ENCODE measurements at regions not wholly inside any gene's neighbourhood (a gene's known extent, or its start where the extent isn't known, plus 50 kb on each side); places are given as distances from the start of the nearest gene placed in this dataset.

GRCh38 chr10:4217187-4217586 lies 432.2 kb upstream of the KLF6 start:
- H3K27me3 Mint-ChIP-seq (ENCODE audit: unreplicated experiment): no peaks in the 10 kb centered on the region
- DNase-seq: no peak
- no peaks in the 10 kb centered on the region for H3K9me3 Mint-ChIP-seq (ENCODE audit: low read depth, unreplicated experiment)
- CTCF ChIA-PET: no interaction called here
- TF ChIP-seq CTCF (IDR thresholded peaks at IDR 0.05; ENCODE audit: unreplicated experiment): no peak
- intact Hi-C loops (cut with micrococcal nuclease; ENCODE audit: unreplicated experiment): no loop called here
- no peaks in the 10 kb centered on the region for H3K36me3 Mint-ChIP-seq (ENCODE audit: insufficient read depth, unreplicated experiment)
- no peak overlapping the region for H3K27ac Mint-ChIP-seq (ENCODE audit: unreplicated experiment)
- no peaks in the 10 kb centered on the region for H3K4me1 Mint-ChIP-seq (ENCODE audit: low read depth, unreplicated experiment)
- no TSS peak for BruUV-seq (replicated peaks)
- H3K4me3 Mint-ChIP-seq (ENCODE audit: low read depth, unreplicated experiment): no peak overlapping the region

- H3K4me3 Mint-ChIP-seq (ENCODE audit: low read depth, unreplicated experiment): no peak overlapping the region
- H3K27me3 Mint-ChIP-seq (ENCODE audit: unreplicated experiment): no peaks in the 10 kb centered on the region
- no peak overlapping the region for H3K27ac Mint-ChIP-seq (ENCODE audit: unreplicated experiment)
- H3K4me1 Mint-ChIP-seq (ENCODE audit: low read depth, unreplicated experiment): no peaks in the 10 kb centered on the region
- no peak for TF ChIP-seq CTCF (IDR thresholded peaks at IDR 0.05; ENCODE audit: unreplicated experiment)
- no peaks in the 10 kb centered on the region for H3K36me3 Mint-ChIP-seq (ENCODE audit: insufficient read depth, unreplicated experiment)
- CTCF ChIA-PET: no interaction called here
- intact Hi-C loops (cut with micrococcal nuclease; ENCODE audit: unreplicated experiment): no loop called here
- BruUV-seq (replicated peaks): no TSS peak
- DNase-seq: no peak
- H3K9me3 Mint-ChIP-seq (ENCODE audit: low read depth, unreplicated experiment): no peaks in the 10 kb centered on the region
Measured at GRCh38 chr10:4216726-4217125, 431.7 kb upstream of the KLF6 start.

- no peak for TF ChIP-seq CTCF (IDR thresholded peaks at IDR 0.05; ENCODE audit: unreplicated experiment)
- H3K9me3 Mint-ChIP-seq (ENCODE audit: low read depth, unreplicated experiment): no peaks in the 10 kb centered on the region
- intact Hi-C loops (cut with micrococcal nuclease; ENCODE audit: unreplicated experiment): no loop called here
- BruUV-seq (replicated peaks): no TSS peak
- H3K27ac Mint-ChIP-seq (ENCODE audit: unreplicated experiment): no peak overlapping the region
- H3K4me3 Mint-ChIP-seq (ENCODE audit: low read depth, unreplicated experiment): no peak overlapping the region
- H3K27me3 Mint-ChIP-seq (ENCODE audit: unreplicated experiment): no peaks in the 10 kb centered on the region
- CTCF ChIA-PET: no interaction called here
- no peak for DNase-seq
- no peaks in the 10 kb centered on the region for H3K36me3 Mint-ChIP-seq (ENCODE audit: insufficient read depth, unreplicated experiment)
- H3K4me1 Mint-ChIP-seq (ENCODE audit: low read depth, unreplicated experiment): no peaks in the 10 kb centered on the region
Measured at GRCh38 chr10:4215963-4216575, 431.1 kb upstream of the KLF6 start.

GRCh38 chr10:4215485-4215884 lies 430.5 kb upstream of the KLF6 start:
- Mint-ChIP-seq H3K4me1 (ENCODE audit: low read depth, unreplicated experiment) (no peaks in the 10 kb centered on the region), H3K4me3 (ENCODE audit: low read depth, unreplicated experiment) (no peak overlapping the region), H3K9me3 (ENCODE audit: low read depth, unreplicated experiment) (no peaks in the 10 kb centered on the region), H3K27ac (ENCODE audit: unreplicated experiment) (no peak overlapping the region), H3K36me3 (ENCODE audit: insufficient read depth, unreplicated experiment) (no peaks in the 10 kb centered on the region), H3K27me3 (ENCODE audit: unreplicated experiment) (no peaks in the 10 kb centered on the region)
- CTCF ChIA-PET: no interaction called here
- intact Hi-C loops (cut with micrococcal nuclease; ENCODE audit: unreplicated experiment): no loop called here
- DNase-seq: no peak
- TF ChIP-seq CTCF (IDR thresholded peaks at IDR 0.05; ENCODE audit: unreplicated experiment): no peak
- BruUV-seq (replicated peaks): no TSS peak

Measured in Calu3 (cell line).